Choroid plexus epithelial cell (primary cell): ENCODE measurements at regions not wholly inside any gene's neighbourhood (a gene's known extent, or its start where the extent isn't known, plus 50 kb on each side); places are given as distances from the start of the nearest gene placed in this dataset.

Experiments
- DNase-seq: peaks from one replicate; pipeline ENCODE4 v3.0.0-alpha.2; 2010; ENCODE audit warnings: low read depth
- H3K4me3 ChIP-seq: 2 replicates; pipeline ENCODE4 v1.5.1; 2011; ENCODE audit warnings: low read depth, mild to moderate bottlenecking, control low read depth, low read length, moderate library complexity
- TF ChIP-seq, protein P1 (sequence below): conservative IDR thresholded peaks from 2 replicates; pipeline ENCODE4 v1.5.1; 2011; ENCODE audit warnings: low read depth, mild to moderate bottlenecking, control low read depth, inconsistent platforms, low read length, moderate library complexity

DNA sequence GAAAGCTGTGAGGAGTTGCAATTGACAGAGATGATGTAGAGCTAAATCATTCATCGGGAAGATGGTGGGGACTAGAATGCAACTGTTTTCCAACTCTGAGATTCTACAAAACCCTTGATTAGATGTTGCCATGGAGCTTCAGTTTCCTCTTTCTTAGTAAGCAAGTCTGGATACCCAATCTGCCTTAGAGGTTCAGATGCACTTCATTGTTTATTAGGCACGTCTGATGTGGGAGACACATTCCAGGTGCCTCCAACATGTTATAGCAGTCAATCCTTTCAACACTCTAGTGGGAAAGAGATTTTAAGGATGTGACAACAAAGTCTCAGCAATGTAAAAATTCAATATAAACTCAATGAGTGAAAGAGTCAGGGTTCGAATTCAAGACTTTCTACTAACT is 291.3 kb upstream of the PHYHIPL start:
- DNase-seq, result no peak
- no peak overlapping the region for H3K4me3 ChIP-seq
- TF ChIP-seq, protein P1, sequence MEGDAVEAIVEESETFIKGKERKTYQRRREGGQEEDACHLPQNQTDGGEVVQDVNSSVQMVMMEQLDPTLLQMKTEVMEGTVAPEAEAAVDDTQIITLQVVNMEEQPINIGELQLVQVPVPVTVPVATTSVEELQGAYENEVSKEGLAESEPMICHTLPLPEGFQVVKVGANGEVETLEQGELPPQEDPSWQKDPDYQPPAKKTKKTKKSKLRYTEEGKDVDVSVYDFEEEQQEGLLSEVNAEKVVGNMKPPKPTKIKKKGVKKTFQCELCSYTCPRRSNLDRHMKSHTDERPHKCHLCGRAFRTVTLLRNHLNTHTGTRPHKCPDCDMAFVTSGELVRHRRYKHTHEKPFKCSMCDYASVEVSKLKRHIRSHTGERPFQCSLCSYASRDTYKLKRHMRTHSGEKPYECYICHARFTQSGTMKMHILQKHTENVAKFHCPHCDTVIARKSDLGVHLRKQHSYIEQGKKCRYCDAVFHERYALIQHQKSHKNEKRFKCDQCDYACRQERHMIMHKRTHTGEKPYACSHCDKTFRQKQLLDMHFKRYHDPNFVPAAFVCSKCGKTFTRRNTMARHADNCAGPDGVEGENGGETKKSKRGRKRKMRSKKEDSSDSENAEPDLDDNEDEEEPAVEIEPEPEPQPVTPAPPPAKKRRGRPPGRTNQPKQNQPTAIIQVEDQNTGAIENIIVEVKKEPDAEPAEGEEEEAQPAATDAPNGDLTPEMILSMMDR, result no peak

DNA sequence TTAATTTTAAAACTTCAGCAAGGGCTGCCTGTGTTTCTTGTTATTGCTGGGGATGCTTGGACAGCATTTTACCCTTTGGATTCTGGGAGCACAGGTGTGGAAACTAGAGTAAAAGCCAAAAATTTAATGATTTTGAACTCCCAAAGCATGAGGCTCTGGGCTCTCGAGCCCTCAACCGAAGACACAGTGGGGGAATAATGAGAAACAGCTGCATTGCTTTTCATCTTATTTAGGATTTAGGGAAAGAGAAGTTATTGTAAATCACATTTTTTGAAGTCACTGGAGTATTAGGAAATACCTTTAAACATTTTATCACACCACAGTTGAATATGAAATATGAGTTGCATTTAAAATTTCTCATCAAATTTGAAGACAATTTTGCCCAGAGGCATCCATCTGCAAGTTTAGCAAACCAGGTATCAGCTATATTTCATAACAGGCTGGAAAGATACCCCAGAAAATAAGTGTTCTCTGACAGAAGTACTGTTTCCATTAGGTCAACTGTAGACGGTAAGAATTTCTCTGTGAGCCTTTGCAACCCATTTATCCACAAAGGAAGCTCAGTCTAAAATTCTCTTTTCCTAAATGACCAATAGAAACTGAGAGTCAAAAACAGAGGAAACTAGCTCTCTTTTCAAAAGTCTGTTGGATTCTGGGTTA is 290.6 kb upstream of the PHYHIPL start:
- no peak overlapping the region for H3K4me3 ChIP-seq
- TF ChIP-seq, protein P1, result no peak
- no peak for DNase-seq

DNA sequence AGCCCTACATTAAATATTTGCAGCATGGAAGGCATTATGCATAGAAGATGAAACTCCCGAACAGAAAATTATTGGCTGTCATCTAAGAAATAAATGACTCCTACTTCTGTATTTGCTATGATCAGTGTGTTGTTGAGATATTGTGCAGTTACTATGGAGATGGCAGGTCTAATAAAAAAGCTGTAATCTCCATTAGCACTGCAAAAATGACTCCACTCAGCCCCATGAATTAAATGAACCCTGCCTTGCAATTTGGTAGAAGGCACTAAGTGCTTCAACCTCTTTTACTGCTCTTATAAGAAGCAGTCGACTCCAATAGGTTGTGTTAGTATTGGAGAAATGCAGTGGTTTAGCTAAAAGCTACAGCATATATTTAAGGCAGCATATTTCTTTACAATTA is 290.0 kb upstream of the PHYHIPL start:
- H3K4me3 ChIP-seq, result no peak overlapping the region
- no peak for DNase-seq
- TF ChIP-seq, protein P1, result no peak

DNA sequence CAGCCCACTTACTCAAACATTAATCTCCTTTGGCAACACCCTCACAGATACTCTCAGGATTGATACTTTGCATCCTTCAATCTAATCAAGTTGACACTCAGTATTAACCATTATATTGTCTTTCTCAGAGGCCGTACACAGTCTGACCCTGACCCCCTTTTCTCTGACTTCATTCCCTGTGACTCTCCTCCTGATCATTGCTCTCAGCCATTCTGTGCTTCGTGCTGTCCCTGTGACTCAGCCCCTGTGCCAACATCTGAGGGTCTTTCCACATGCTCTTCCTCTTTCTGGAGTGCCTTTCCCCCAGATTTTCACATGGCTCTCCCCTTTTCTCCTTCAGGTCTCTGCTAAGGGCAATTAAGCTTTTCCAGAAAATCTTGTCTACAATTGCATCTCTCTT is 289.0 kb upstream of the PHYHIPL start:
- no peak for DNase-seq
- H3K4me3 ChIP-seq, result no peak overlapping the region
- TF ChIP-seq, protein P1, result no peak

DNA sequence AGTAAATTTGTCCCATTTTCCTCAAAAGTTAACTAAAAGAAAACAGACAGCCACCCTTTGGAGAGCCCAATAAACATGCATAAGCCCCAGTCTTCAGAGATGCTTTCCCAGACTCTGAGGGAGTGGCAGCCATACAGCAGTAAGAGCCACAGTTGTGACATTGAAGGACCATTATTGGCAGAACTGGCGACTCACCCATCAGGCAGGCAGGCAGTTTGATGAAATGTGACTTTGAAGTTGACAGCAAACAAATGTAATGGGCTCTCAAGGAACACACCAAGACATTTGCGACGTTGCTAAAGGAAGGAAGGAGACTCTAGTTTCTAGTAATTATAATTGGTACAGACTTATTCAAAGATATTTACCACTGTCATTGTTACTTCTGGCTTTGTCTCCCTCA is 287.5 kb upstream of the PHYHIPL start:
- H3K4me3 ChIP-seq, result no peak overlapping the region
- TF ChIP-seq, protein P1, result no peak
- no peak for DNase-seq

DNA sequence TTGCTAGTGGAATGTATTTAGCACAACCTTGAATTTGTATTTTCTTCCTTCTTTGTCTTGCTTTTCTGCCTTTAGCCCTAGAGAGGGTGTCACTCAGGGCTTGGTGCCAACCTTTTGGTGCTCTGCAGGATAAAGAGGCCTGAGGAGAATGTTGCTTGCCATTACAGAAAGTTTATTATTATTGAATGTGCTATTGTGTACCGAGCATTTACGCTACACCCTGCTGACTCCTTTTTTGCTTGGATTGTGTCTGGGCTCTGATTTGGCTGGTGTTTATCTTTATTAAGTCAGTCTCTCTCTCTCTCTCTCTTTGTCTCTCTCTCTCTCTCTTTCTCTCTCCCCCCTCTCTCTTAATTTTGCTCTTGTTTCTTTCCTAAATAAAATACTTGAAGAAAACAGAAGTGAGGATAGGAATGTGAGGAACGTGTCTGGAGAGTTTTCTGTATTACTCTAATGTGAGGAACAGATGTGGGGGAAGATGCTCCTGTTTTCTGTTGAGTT is 284.4 kb upstream of the PHYHIPL start:
- no peak overlapping the region for H3K4me3 ChIP-seq
- DNase-seq, result peak; percentile 65
- TF ChIP-seq, protein P1, result no peak

DNA sequence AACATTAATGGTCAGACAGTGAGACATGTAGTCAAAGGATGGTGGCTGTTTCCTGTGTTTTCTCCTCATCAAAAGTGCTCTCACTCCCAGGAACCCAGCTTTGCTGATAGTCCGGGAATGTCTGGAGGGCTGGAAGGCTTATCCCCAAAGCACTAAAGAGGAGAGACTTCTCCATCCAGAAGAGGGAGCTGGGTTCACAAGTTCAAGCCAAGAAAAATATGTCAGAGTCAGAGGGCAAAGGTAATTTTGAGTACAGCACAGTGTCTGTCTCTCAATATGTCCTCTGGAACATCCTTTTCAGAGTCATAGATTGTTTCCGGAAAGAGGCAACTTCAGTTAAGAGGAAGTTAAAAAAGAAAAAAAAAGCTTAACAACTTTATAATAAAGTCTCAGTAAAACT is 281.5 kb upstream of the PHYHIPL start:
- TF ChIP-seq, protein P1, result peak; percentile 32
- H3K4me3 ChIP-seq, result no peak overlapping the region
- DNase-seq, result peak; percentile 65
